Glutamatergic neuron (in vitro differentiated cells): ENCODE measurements at regions not wholly inside any gene's neighbourhood (a gene's known extent, or its start where the extent isn't known, plus 50 kb on each side); places are given as distances from the start of the nearest gene placed in this dataset.

Experiments
- DNase-seq: peaks from one replicate; pipeline ENCODE4 v3.0.0; 2022
- H3K27ac Mint-ChIP-seq: one replicate; pipeline ENCODE4 v1.8.0; 2020; ENCODE audit warnings: mild to moderate bottlenecking, mixed read lengths, inconsistent platforms; ENCODE audit not compliant: unreplicated experiment
- H3K27me3 Mint-ChIP-seq: one replicate; pipeline ENCODE4 v1.8.0; 2020; ENCODE audit warnings: mild to moderate bottlenecking, moderate library complexity, mixed read lengths, inconsistent platforms; ENCODE audit not compliant: unreplicated experiment
- H3K36me3 Mint-ChIP-seq: one replicate; pipeline ENCODE4 v1.8.0; 2020; ENCODE audit warnings: mild to moderate bottlenecking, mixed read lengths, inconsistent platforms; ENCODE audit not compliant: unreplicated experiment
- H3K4me1 Mint-ChIP-seq: one replicate; pipeline ENCODE4 v1.8.0; 2020; ENCODE audit warnings: mild to moderate bottlenecking, low read depth, mixed read lengths, inconsistent platforms; ENCODE audit not compliant: unreplicated experiment
- H3K4me3 Mint-ChIP-seq: one replicate; pipeline ENCODE4 v1.8.0; 2020; ENCODE audit warnings: mild to moderate bottlenecking, mixed read lengths, inconsistent platforms; ENCODE audit not compliant: unreplicated experiment
- H3K9me3 Mint-ChIP-seq: one replicate; pipeline ENCODE4 v1.8.0; 2020; ENCODE audit warnings: mild to moderate bottlenecking, moderate library complexity, mixed read lengths, inconsistent platforms; ENCODE audit not compliant: unreplicated experiment
- TF ChIP-seq, protein P1 (sequence below): fragments of 200-600 bp; sonication (generic); IDR thresholded peaks from one replicate; pipeline ENCODE4 v1.5.0; 2021; ENCODE audit not compliant: partially characterized antibody, unreplicated experiment

DNA sequence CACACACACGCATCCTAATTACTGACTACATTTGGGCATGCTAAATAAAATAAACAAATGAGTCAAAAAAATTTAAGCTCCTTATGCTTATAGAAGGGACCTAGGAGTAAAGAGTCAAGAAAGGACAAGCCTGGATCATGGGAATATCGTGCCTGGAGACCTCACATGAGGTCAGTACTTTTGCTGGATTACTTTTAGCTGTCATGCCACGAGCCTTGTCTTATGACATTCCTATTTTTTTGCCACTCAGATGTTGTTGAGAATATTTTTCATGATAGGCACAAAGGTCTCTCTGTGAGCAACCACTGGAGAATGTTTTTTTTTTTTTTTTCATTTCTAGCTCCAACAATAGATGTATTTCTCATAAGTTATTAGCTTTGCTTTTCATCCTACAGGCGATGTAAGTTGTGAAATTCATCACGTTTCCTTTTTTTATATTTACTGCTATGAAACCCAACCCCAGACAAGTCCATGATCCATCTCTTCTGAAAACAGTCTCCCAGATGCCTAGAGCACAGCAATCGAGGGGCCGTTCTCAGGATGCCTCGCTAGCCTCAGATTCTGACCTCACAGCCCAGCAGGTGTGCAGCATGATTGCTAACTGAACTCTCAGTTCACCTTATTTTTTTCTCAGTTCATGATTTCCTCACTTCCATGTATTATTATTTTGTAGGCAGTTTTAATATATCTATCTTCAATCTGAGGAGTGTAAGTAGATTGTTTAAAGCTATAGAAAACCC lies 464.5 kb downstream of the IRS1 start:
- Mint-ChIP-seq H3K9me3 (no peaks in the 10 kb centered on the region), H3K4me1 (no peaks in the 10 kb centered on the region), H3K27ac (no peak overlapping the region), H3K27me3 (no peaks in the 10 kb centered on the region), H3K4me3 (no peak overlapping the region), H3K36me3 (no peaks in the 10 kb centered on the region)
- TF ChIP-seq, protein P1, sequence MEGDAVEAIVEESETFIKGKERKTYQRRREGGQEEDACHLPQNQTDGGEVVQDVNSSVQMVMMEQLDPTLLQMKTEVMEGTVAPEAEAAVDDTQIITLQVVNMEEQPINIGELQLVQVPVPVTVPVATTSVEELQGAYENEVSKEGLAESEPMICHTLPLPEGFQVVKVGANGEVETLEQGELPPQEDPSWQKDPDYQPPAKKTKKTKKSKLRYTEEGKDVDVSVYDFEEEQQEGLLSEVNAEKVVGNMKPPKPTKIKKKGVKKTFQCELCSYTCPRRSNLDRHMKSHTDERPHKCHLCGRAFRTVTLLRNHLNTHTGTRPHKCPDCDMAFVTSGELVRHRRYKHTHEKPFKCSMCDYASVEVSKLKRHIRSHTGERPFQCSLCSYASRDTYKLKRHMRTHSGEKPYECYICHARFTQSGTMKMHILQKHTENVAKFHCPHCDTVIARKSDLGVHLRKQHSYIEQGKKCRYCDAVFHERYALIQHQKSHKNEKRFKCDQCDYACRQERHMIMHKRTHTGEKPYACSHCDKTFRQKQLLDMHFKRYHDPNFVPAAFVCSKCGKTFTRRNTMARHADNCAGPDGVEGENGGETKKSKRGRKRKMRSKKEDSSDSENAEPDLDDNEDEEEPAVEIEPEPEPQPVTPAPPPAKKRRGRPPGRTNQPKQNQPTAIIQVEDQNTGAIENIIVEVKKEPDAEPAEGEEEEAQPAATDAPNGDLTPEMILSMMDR: no peak
- DNase-seq: no peak

DNA sequence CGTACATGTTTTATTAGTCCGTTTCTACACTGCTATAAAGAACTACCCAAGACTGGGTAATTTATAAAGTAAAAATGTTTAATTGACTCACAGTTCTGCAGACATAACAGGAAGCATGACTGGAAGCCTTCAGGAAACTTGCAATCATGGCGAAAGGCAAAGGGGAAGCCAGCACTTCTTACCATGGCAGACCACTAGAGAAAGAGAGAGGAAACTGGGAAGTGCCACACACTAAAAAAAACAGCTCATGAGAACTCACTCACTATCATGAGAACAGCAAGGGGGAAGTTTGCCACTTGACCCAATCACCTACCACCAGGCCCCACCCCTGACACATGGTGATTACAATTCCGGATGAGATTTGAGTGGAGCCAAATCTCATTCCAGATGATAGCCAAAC lies 466.2 kb downstream of the IRS1 start:
- H3K4me1 Mint-ChIP-seq: no peaks in the 10 kb centered on the region
- no peaks in the 10 kb centered on the region for H3K27me3 Mint-ChIP-seq
- no peaks in the 10 kb centered on the region for H3K9me3 Mint-ChIP-seq

DNA sequence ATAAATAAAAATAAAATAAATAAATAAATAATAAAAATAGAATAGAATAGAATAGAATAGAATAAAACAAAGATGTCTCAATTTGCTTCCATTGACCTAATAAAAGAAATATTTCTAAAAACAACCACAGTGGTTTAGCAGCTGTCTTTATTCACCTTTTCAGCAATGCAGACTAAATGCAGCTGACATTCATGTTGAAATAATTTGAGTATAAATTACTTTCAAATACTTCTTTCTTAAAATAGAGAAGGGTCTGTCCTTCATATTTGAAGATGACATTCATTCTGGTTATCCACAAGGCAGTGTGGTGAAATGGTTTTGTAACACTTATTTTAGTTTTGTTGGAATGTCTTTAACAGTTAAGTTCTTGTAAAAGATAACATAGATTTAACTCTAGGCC lies 469.4 kb downstream of the IRS1 start:
- no peak for DNase-seq
- Mint-ChIP-seq H3K27ac (no peak overlapping the region), H3K9me3 (no peaks in the 10 kb centered on the region), H3K4me3 (no peak overlapping the region), H3K4me1 (no peaks in the 10 kb centered on the region), H3K27me3 (no peaks in the 10 kb centered on the region), H3K36me3 (no peaks in the 10 kb centered on the region)
- TF ChIP-seq, protein P1: no peak

More for the DNA sequence above, 466.2 kb downstream of the IRS1 start:
- Mint-ChIP-seq H3K36me3 (no peaks in the 10 kb centered on the region), H3K4me3 (no peak overlapping the region), H3K27ac (no peak overlapping the region)
- TF ChIP-seq, protein P1: no peak
- no peak for DNase-seq

GRCh38 chr2:226329180-226329579 lies 470.4 kb downstream of the IRS1 start:
- Mint-ChIP-seq H3K4me1 (no peaks in the 10 kb centered on the region), H3K27ac (no peak overlapping the region), H3K36me3 (no peaks in the 10 kb centered on the region), H3K9me3 (no peaks in the 10 kb centered on the region), H3K27me3 (no peaks in the 10 kb centered on the region), H3K4me3 (no peak overlapping the region)
- no peak for DNase-seq
- TF ChIP-seq, protein P1: no peak

DNA sequence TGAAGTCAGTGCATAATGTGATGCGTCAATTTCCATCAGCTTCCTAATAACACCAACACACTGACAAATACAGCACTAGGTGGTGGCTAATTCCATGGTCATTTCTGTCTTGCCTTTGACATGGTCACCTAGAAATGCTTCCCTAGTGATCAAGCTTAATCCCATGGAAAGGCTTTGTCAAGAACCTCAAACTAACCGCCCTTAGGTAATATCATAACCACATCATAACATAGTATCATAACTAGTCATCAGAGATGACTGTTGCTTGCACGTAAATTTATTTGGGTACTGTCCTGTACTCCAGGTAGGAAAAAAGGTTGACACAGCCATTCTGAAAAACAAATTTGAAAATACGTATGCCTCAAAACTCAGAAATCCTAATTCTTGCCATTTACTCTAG lies 471.8 kb downstream of the IRS1 start:
- H3K27me3 Mint-ChIP-seq: no peaks in the 10 kb centered on the region
- no peak overlapping the region for H3K4me3 Mint-ChIP-seq
- DNase-seq: no peak
- H3K9me3 Mint-ChIP-seq: no peaks in the 10 kb centered on the region
- H3K4me1 Mint-ChIP-seq: no peaks in the 10 kb centered on the region
- TF ChIP-seq, protein P1: no peak
- no peaks in the 10 kb centered on the region for H3K36me3 Mint-ChIP-seq
- no peak overlapping the region for H3K27ac Mint-ChIP-seq
